H1 (cell line): ENCODE measurements at regions not wholly inside any gene's neighbourhood (a gene's known extent, or its start where the extent isn't known, plus 50 kb on each side); places are given as distances from the start of the nearest gene placed in this dataset.

Experiments
- BACH1 ChIP-seq: IDR thresholded peaks from 2 replicates; pipeline ENCODE4 v1.6.1; 2012; ENCODE audit warnings: low read length, improper control_type of control experiment
- CHD7 ChIP-seq: fragments of 300-600 bp; sonication (generic); IDR thresholded peaks from 2 replicates; pipeline ENCODE4 v1.7.1; 2012; ENCODE audit warnings: low read length, moderate library complexity, mild to moderate bottlenecking, inconsistent platforms; ENCODE audit not compliant: insufficient replicate concordance
- KDM1A ChIP-seq: fragments of 200-600, 300-600 bp; sonication (generic); IDR thresholded peaks from 2 replicates; pipeline ENCODE4 v1.7.1; 2016; ENCODE audit warnings: mild to moderate bottlenecking, low read length, borderline replicate concordance
- RNF2 ChIP-seq: fragments of 200-900, 300-1000 bp; sonication (generic); IDR thresholded peaks from 2 replicates; pipeline ENCODE4 v1.7.1; 2016; ENCODE audit warnings: borderline replicate concordance, low read depth, mild to moderate bottlenecking, antibody characterized with exemption, low read length; ENCODE audit not compliant: poor library complexity, severe bottlenecking; ENCODE audit errors: missing control alignments
- SIRT6 ChIP-seq: IDR thresholded peaks from one replicate; pipeline ENCODE4 v1.7.1; 2012; ENCODE audit warnings: low read length, inconsistent platforms
- SRF ChIP-seq: IDR thresholded peaks from 2 replicates; pipeline ENCODE4 v1.6.1; 2011; ENCODE audit warnings: mild to moderate bottlenecking, low read depth, low read length, moderate library complexity
- TAF7 ChIP-seq: optimal IDR thresholded peaks from 2 replicates; pipeline ENCODE3; 2011; ENCODE audit warnings: low read depth, mild to moderate bottlenecking, inconsistent platforms, low read length, moderate library complexity, borderline replicate concordance

- TF ChIP-seq CHD7: no peak
- TF ChIP-seq SIRT6: no peak
- TF ChIP-seq RNF2: no peak
- no peak for TF ChIP-seq BACH1
- TF ChIP-seq KDM1A: no peak
- no peak for TF ChIP-seq SRF
- no peak for TF ChIP-seq TAF7
- TF ChIP-seq, all 59 proteins: peak for 0
Observed at GRCh38 chr2:171228826-171229225, 68.1 kb upstream of the TLK1 start (continued).
